Activated T-helper 1 cell treated with Interleukin-2 at 50 U/mL for 16 hours (primary cell): ENCODE measurements at regions not wholly inside any gene's neighbourhood (a gene's known extent, or its start where the extent isn't known, plus 50 kb on each side); places are given as distances from the start of the nearest gene placed in this dataset.

Experiments used
- DNase-seq: peaks from one replicate; pipeline ENCODE4 v3.0.0-alpha.2; 2020; ENCODE audit warnings: low read depth

- no peak for DNase-seq
Measured at GRCh38 chr12:127235761-127236160, 1031.2 kb upstream of the TMEM132C start.

GRCh38 chr12:127236491-127236890, 1030.5 kb upstream of the TMEM132C start:
- no peak for DNase-seq

GRCh38 chr12:127237151-127237550, 1029.8 kb upstream of the TMEM132C start:
- DNase-seq = no peak

GRCh38 chr12:127238107-127238506, 1028.9 kb upstream of the TMEM132C start:
- no peak for DNase-seq

GRCh38 chr12:127239781-127240180, 1027.2 kb upstream of the TMEM132C start:
- no peak for DNase-seq

GRCh38 chr12:127240249-127240929, 1026.6 kb upstream of the TMEM132C start:
- no peak for DNase-seq

GRCh38 chr12:127241072-127241817, 1025.7 kb upstream of the TMEM132C start:
- no peak for DNase-seq

GRCh38 chr12:127245009-127245408, 1022.0 kb upstream of the TMEM132C start:
- DNase-seq = no peak

- DNase-seq = no peak
Measured at GRCh38 chr12:127245437-127245836, 1021.5 kb upstream of the TMEM132C start.

GRCh38 chr12:127247937-127248336, 1019.0 kb upstream of the TMEM132C start:
- no peak for DNase-seq

- DNase-seq = no peak
Measured at GRCh38 chr12:127249428-127249827, 1017.5 kb upstream of the TMEM132C start.

- DNase-seq = no peak
Measured at GRCh38 chr12:127253797-127254327, 1013.1 kb upstream of the TMEM132C start.

GRCh38 chr12:127254420-127254955, 1012.5 kb upstream of the TMEM132C start:
- no peak for DNase-seq

GRCh38 chr12:127257366-127257935, 1009.5 kb upstream of the TMEM132C start:
- no peak for DNase-seq

GRCh38 chr12:127260531-127260930, 1006.4 kb upstream of the TMEM132C start:
- no peak for DNase-seq

GRCh38 chr12:127260999-127261398, 1006.0 kb upstream of the TMEM132C start:
- no peak for DNase-seq

GRCh38 chr12:127262615-127263014, 1004.4 kb upstream of the TMEM132C start:
- DNase-seq = no peak

- no peak for DNase-seq
Measured at GRCh38 chr12:127263621-127264020, 1003.3 kb upstream of the TMEM132C start.

- DNase-seq = no peak
Measured at GRCh38 chr12:127267128-127267527, 999.8 kb upstream of the TMEM132C start.

GRCh38 chr12:127268213-127268612, 998.8 kb upstream of the TMEM132C start:
- DNase-seq = no peak

GRCh38 chr12:127268706-127269425, 998.1 kb upstream of the TMEM132C start:
- DNase-seq = no peak

GRCh38 chr12:127270193-127270592, 996.8 kb upstream of the TMEM132C start:
- DNase-seq = no peak
